ENCODE measurements at regions not wholly inside any gene's neighbourhood (a gene's known extent, or its start where the extent isn't known, plus 50 kb on each side); places are given as distances from the start of the nearest gene placed in this dataset.

- H3K9me3 ChIP-seq (ENCODE audit: control insufficient read depth in 2 of 3, insufficient read depth in 1 of 3, low read length in 3 of 3) = no peaks in the 10 kb centered on the region
- DNase-seq (no peak), FAIRE-seq (no peak)
- no peak overlapping the region for H3K27ac ChIP-seq (ENCODE audit: low read depth in 2 of 2, low read length in 2 of 2)
- no peak overlapping the region for H3K4me3 ChIP-seq (ENCODE audit: low read length in 3 of 3)
- TF ChIP-seq CTCF (IDR thresholded peaks at IDR 0.05; ENCODE audit: borderline replicate concordance, extremely low read depth, insufficient read depth) = no peak
- H3K9ac ChIP-seq (ENCODE audit: low read length in 3 of 3) = no peak overlapping the region
- no peaks in the 10 kb centered on the region for H3K36me3 ChIP-seq (ENCODE audit: control insufficient read depth in 2 of 3, insufficient read depth in 3 of 3, low read length in 3 of 3)
- H3K4me1 ChIP-seq (ENCODE audit: control insufficient read depth in 2 of 3, insufficient read depth in 2 of 3, low read depth in 1 of 3, low read length in 3 of 3) = no peaks in the 10 kb centered on the region
- H3K27me3 ChIP-seq (ENCODE audit: control insufficient read depth, insufficient read depth, low read length) = no peaks in the 10 kb centered on the region
- intact Hi-C loops (cut with DNase I) = no loop called here
Measured at GRCh38 chr1:194355488-194356106, 1169.2 kb upstream of the B3GALT2 start.

DNA sequence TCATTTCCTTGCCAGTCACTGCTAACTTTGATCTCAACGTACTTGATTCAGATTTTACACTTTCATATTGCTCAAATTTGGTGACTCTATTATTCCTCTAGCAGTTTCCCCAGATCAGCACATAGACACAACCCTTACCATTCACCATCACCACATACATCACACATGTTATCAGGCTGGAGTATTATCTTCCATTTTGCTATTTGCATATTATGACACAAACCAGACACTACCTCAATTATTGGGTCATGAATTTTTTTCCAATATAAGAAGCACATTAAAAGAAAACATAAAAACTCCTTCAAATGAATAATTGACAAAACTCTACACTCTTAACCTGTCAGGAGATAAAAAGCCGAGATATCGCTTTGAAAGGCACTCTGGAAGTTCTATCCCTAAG is 1166.7 kb upstream of the B3GALT2 start:
- H3K36me3 ChIP-seq (ENCODE audit: control insufficient read depth in 2 of 3, insufficient read depth in 3 of 3, low read length in 3 of 3) = no peaks in the 10 kb centered on the region
- intact Hi-C loops (cut with DNase I) = no loop called here
- H3K4me3 ChIP-seq (ENCODE audit: low read length in 3 of 3) = no peak overlapping the region
- no peaks in the 10 kb centered on the region for H3K27me3 ChIP-seq (ENCODE audit: control insufficient read depth, insufficient read depth, low read length)
- H3K9ac ChIP-seq (ENCODE audit: low read length in 3 of 3) = no peak overlapping the region
- no peak for DNase-seq
- FAIRE-seq = no peak
- TF ChIP-seq CTCF (IDR thresholded peaks at IDR 0.05; ENCODE audit: borderline replicate concordance, extremely low read depth, insufficient read depth) = no peak
- H3K9me3 ChIP-seq (ENCODE audit: control insufficient read depth in 2 of 3, insufficient read depth in 1 of 3, low read length in 3 of 3) = no peaks in the 10 kb centered on the region
- H3K4me1 ChIP-seq (ENCODE audit: control insufficient read depth in 2 of 3, insufficient read depth in 2 of 3, low read depth in 1 of 3, low read length in 3 of 3) = no peaks in the 10 kb centered on the region
- H3K27ac ChIP-seq (ENCODE audit: low read depth in 2 of 2, low read length in 2 of 2) = no peak overlapping the region

- Histone ChIP-seq H3K27me3 (ENCODE audit: control insufficient read depth, insufficient read depth, low read length) (no peaks in the 10 kb centered on the region), H3K9ac (ENCODE audit: low read length in 3 of 3) (no peak overlapping the region), H3K36me3 (ENCODE audit: control insufficient read depth in 2 of 3, insufficient read depth in 3 of 3, low read length in 3 of 3) (no peaks in the 10 kb centered on the region), H3K27ac (ENCODE audit: low read depth in 2 of 2, low read length in 2 of 2) (no peak overlapping the region), H3K4me3 (ENCODE audit: low read length in 3 of 3) (no peak overlapping the region), H3K4me1 (ENCODE audit: control insufficient read depth in 2 of 3, insufficient read depth in 2 of 3, low read depth in 1 of 3, low read length in 3 of 3) (no peaks in the 10 kb centered on the region), H3K9me3 (ENCODE audit: control insufficient read depth in 2 of 3, insufficient read depth in 1 of 3, low read length in 3 of 3) (no peaks in the 10 kb centered on the region)
- DNase-seq (no peak), FAIRE-seq (no peak)
- intact Hi-C loops (cut with DNase I) = no loop called here
- TF ChIP-seq CTCF (IDR thresholded peaks at IDR 0.05; ENCODE audit: borderline replicate concordance, extremely low read depth, insufficient read depth) = no peak
Measured at GRCh38 chr1:194347200-194347599, 1160.8 kb upstream of the B3GALT2 start.

All from kidney (tissue), 13 donors.